ENCODE measurements at regions not wholly inside any gene's neighbourhood (a gene's known extent, or its start where the extent isn't known, plus 50 kb on each side); places are given as distances from the start of the nearest gene placed in this dataset.

- H3K4me3 ChIP-seq (replicated peaks; ENCODE audit: low read depth, low read length), result no peak overlapping the region
- no peak for TF ChIP-seq CTCF (IDR thresholded peaks at IDR 0.05; ENCODE audit: insufficient read depth, low read length, poor library complexity, severe bottlenecking)
- H3K36me3 ChIP-seq (ENCODE audit: control insufficient read depth, insufficient read depth, low read length), result no peaks in the 10 kb centered on the region
- DNase-seq (ENCODE audit: extremely low read depth, insufficient read length), result no peak
- no peaks in the 10 kb centered on the region; the same call in 1 of the 2 replicates for H3K27me3 ChIP-seq (replicated peaks; ENCODE audit: control insufficient read depth, insufficient read depth, low read length)
Observed at GRCh38 chr18:45449418-45450227, 165.7 kb upstream of the SLC14A2 start.

- TF ChIP-seq CTCF (IDR thresholded peaks at IDR 0.05; ENCODE audit: insufficient read depth, low read length, poor library complexity, severe bottlenecking), result no peak
- DNase-seq (ENCODE audit: extremely low read depth, insufficient read length), result no peak
- Histone ChIP-seq H3K27me3 (replicated peaks; ENCODE audit: control insufficient read depth, insufficient read depth, low read length) (no peaks in the 10 kb centered on the region; the same call in 1 of the 2 replicates), H3K4me3 (replicated peaks; ENCODE audit: low read depth, low read length) (no peak overlapping the region), H3K36me3 (ENCODE audit: control insufficient read depth, insufficient read depth, low read length) (no peaks in the 10 kb centered on the region)
Observed at GRCh38 chr18:45456090-45457021, 158.9 kb upstream of the SLC14A2 start.

- no peak for TF ChIP-seq CTCF (IDR thresholded peaks at IDR 0.05; ENCODE audit: insufficient read depth, low read length, poor library complexity, severe bottlenecking)
- Histone ChIP-seq H3K4me3 (replicated peaks; ENCODE audit: low read depth, low read length) (no peak overlapping the region), H3K27me3 (replicated peaks; ENCODE audit: control insufficient read depth, insufficient read depth, low read length) (no peaks in the 10 kb centered on the region; the same call in 1 of the 2 replicates), H3K36me3 (ENCODE audit: control insufficient read depth, insufficient read depth, low read length) (no peaks in the 10 kb centered on the region)
- no peak for DNase-seq (ENCODE audit: extremely low read depth, insufficient read length)
Observed at GRCh38 chr18:45458033-45458432, 157.2 kb upstream of the SLC14A2 start.

GRCh38 chr18:45462179-45462578, 153.1 kb upstream of the SLC14A2 start:
- Histone ChIP-seq H3K36me3 (ENCODE audit: control insufficient read depth, insufficient read depth, low read length) (no peaks in the 10 kb centered on the region), H3K27me3 (replicated peaks; ENCODE audit: control insufficient read depth, insufficient read depth, low read length) (no peaks in the 10 kb centered on the region; the same call in 1 of the 2 replicates), H3K4me3 (replicated peaks; ENCODE audit: low read depth, low read length) (no peak overlapping the region)
- no peak for DNase-seq (ENCODE audit: extremely low read depth, insufficient read length)
- TF ChIP-seq CTCF (IDR thresholded peaks at IDR 0.05; ENCODE audit: insufficient read depth, low read length, poor library complexity, severe bottlenecking), result no peak

- TF ChIP-seq CTCF (IDR thresholded peaks at IDR 0.05; ENCODE audit: insufficient read depth, low read length, poor library complexity, severe bottlenecking), result no peak
- Histone ChIP-seq H3K4me3 (replicated peaks; ENCODE audit: low read depth, low read length) (no peak overlapping the region), H3K36me3 (ENCODE audit: control insufficient read depth, insufficient read depth, low read length) (no peaks in the 10 kb centered on the region), H3K27me3 (replicated peaks; ENCODE audit: control insufficient read depth, insufficient read depth, low read length) (no peaks in the 10 kb centered on the region)
- no peak for DNase-seq (ENCODE audit: extremely low read depth, insufficient read length)
Observed at GRCh38 chr18:45463451-45463850, 151.8 kb upstream of the SLC14A2 start.

Data from GM06990 (cell line).